ENCODE measurements at regions not wholly inside any gene's neighbourhood (a gene's known extent, or its start where the extent isn't known, plus 50 kb on each side); places are given as distances from the start of the nearest gene placed in this dataset.

GRCh38 chr16:17780181-17780580, 309.4 kb upstream of the XYLT1 start:
- no peak for DNase-seq
- no peak overlapping the region for H3K27ac Mint-ChIP-seq
- H3K9me3 Mint-ChIP-seq: peaks cover 2% of the 10 kb centered on the region
- no peak overlapping the region for H3K4me3 Mint-ChIP-seq
- no peak for ATAC-seq (ENCODE audit: low read depth)
- H3K4me1 Mint-ChIP-seq: no peaks in the 10 kb centered on the region
- peaks cover 3% of the 10 kb centered on the region for H3K27me3 Mint-ChIP-seq
- POLR2A ChIA-PET: no interaction called here
- H3K36me3 Mint-ChIP-seq: no peaks in the 10 kb centered on the region

GRCh38 chr16:17777408-17777863, 306.7 kb upstream of the XYLT1 start:
- Mint-ChIP-seq H3K9me3 (peaks cover 2% of the 10 kb centered on the region), H3K4me1 (no peaks in the 10 kb centered on the region)
- POLR2A ChIA-PET: no interaction called here

GRCh38 chr16:17776888-17777287, 306.1 kb upstream of the XYLT1 start:
- no peak overlapping the region for H3K4me3 Mint-ChIP-seq
- DNase-seq: no peak
- POLR2A ChIA-PET: no interaction called here
- H3K4me1 Mint-ChIP-seq: no peaks in the 10 kb centered on the region
- peaks cover 2% of the 10 kb centered on the region for H3K9me3 Mint-ChIP-seq
- no peak overlapping the region for H3K27ac Mint-ChIP-seq
- peaks cover 5% of the 10 kb centered on the region for H3K27me3 Mint-ChIP-seq
- no peak for ATAC-seq (ENCODE audit: low read depth)
- no peaks in the 10 kb centered on the region for H3K36me3 Mint-ChIP-seq

More at GRCh38 chr16:17777408-17777863, 306.7 kb upstream of the XYLT1 start:
- H3K36me3 Mint-ChIP-seq: no peaks in the 10 kb centered on the region
- no peak overlapping the region for H3K4me3 Mint-ChIP-seq
- H3K27ac Mint-ChIP-seq: no peak overlapping the region
- no peak for ATAC-seq (ENCODE audit: low read depth)
- peaks cover 5% of the 10 kb centered on the region for H3K27me3 Mint-ChIP-seq
- no peak for DNase-seq

GRCh38 chr16:17776465-17776864, 305.7 kb upstream of the XYLT1 start:
- POLR2A ChIA-PET: no interaction called here
- DNase-seq: no peak
- H3K9me3 Mint-ChIP-seq: peaks cover 2% of the 10 kb centered on the region
- no peaks in the 10 kb centered on the region for H3K36me3 Mint-ChIP-seq
- H3K4me3 Mint-ChIP-seq: no peak overlapping the region
- H3K27me3 Mint-ChIP-seq: peaks cover 5% of the 10 kb centered on the region
- ATAC-seq (ENCODE audit: low read depth): no peak
- no peaks in the 10 kb centered on the region for H3K4me1 Mint-ChIP-seq
- no peak overlapping the region for H3K27ac Mint-ChIP-seq

DNA sequence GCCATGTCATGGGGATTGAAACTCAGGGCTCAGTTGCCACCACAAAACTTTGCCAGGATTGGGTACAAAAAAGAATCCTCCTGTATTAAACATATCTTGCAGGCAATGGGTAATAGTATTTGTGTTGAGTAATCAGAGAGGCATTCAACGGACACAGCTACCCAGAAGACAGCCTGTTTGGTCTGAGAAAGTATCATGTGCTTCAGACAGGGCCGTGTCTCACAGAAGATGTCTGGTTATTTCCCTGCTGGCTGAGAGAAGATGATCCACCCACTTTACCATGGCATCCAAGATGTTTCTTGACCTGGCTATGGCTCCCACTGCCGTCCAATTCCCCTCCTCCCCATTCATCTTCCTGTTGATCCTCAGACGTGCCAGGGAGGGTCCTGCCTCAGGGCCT, 304.3 kb upstream of the XYLT1 start:
- H3K4me3 Mint-ChIP-seq: no peak overlapping the region
- DNase-seq (no peak), ATAC-seq (ENCODE audit: low read depth) (no peak)
- H3K36me3 Mint-ChIP-seq: no peaks in the 10 kb centered on the region
- POLR2A ChIA-PET: no interaction called here
- no peaks in the 10 kb centered on the region for H3K4me1 Mint-ChIP-seq
- H3K27me3 Mint-ChIP-seq: peaks cover 5% of the 10 kb centered on the region
- H3K27ac Mint-ChIP-seq: no peak overlapping the region
- H3K9me3 Mint-ChIP-seq: peaks cover 2% of the 10 kb centered on the region

GRCh38 chr16:17773698-17774101, 302.9 kb upstream of the XYLT1 start:
- no peaks in the 10 kb centered on the region for H3K4me1 Mint-ChIP-seq
- H3K4me3 Mint-ChIP-seq: no peak overlapping the region
- H3K9me3 Mint-ChIP-seq: peaks cover 2% of the 10 kb centered on the region
- peaks cover 5% of the 10 kb centered on the region for H3K27me3 Mint-ChIP-seq
- DNase-seq (no peak), ATAC-seq (ENCODE audit: low read depth) (no peak)
- POLR2A ChIA-PET: no interaction called here
- no peaks in the 10 kb centered on the region for H3K36me3 Mint-ChIP-seq
- H3K27ac Mint-ChIP-seq: no peak overlapping the region

DNA sequence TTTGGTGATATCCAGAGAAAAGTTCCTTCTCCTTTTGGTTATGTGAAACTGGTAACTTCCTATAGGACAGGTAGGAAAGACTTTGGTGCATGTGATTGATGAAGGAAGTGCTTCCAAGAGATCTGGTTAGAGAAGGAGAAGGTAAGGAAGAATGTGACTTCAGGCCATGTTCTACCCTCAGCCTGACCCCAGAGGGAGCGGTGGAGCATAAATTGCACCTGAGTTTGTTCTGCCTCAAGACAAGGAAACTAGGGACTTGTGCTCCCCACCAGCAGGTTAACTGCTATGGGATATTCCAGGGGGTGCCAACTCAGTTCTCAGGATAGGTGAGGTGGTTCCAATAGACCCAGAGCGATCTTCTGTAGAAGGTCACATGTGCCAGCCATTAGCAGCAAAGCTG, 299.3 kb upstream of the XYLT1 start:
- Mint-ChIP-seq H3K27me3 (peaks cover 2% of the 10 kb centered on the region), H3K4me3 (no peak overlapping the region), H3K36me3 (no peaks in the 10 kb centered on the region), H3K27ac (no peak overlapping the region), H3K4me1 (no peaks in the 10 kb centered on the region), H3K9me3 (no peaks in the 10 kb centered on the region)
- no peak for ATAC-seq (ENCODE audit: low read depth)
- POLR2A ChIA-PET: no interaction called here
- no peak for DNase-seq

DNA sequence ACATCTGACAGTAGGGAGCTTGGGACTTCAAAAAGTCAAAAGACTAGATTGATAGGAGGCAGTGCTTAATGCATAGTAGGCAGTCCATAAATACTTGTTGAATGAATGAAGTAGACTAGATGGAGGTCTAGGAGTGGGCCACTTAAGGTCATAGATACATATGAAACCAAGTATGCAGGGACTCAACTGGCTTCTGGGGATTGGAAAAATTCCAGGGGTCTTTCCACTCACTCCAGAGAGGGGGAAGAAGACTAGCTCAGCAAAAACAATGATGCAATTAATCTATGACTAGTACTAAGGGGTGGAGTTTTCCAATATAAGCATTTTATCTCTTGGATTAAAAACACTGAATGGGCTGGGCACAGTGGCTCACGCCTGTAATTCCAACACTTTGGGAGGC, 298.3 kb upstream of the XYLT1 start:
- ATAC-seq (ENCODE audit: low read depth) (no peak), DNase-seq (no peak)
- Mint-ChIP-seq H3K9me3 (no peaks in the 10 kb centered on the region), H3K4me3 (no peak overlapping the region), H3K4me1 (no peaks in the 10 kb centered on the region), H3K27me3 (peaks cover 2% of the 10 kb centered on the region), H3K27ac (no peak overlapping the region), H3K36me3 (no peaks in the 10 kb centered on the region)
- POLR2A ChIA-PET: no interaction called here

GRCh38 chr16:17768257-17768656, 297.5 kb upstream of the XYLT1 start:
- Mint-ChIP-seq H3K4me3 (no peak overlapping the region), H3K36me3 (no peaks in the 10 kb centered on the region), H3K27ac (no peak overlapping the region), H3K4me1 (no peaks in the 10 kb centered on the region), H3K27me3 (no peaks in the 10 kb centered on the region), H3K9me3 (no peaks in the 10 kb centered on the region)
- no peak for ATAC-seq (ENCODE audit: low read depth)
- POLR2A ChIA-PET: no interaction called here
- no peak for DNase-seq

- no peaks in the 10 kb centered on the region for H3K27me3 Mint-ChIP-seq
- H3K36me3 Mint-ChIP-seq: no peaks in the 10 kb centered on the region
- ATAC-seq (ENCODE audit: low read depth): no peak
- no peaks in the 10 kb centered on the region for H3K4me1 Mint-ChIP-seq
- H3K4me3 Mint-ChIP-seq: no peak overlapping the region
- DNase-seq: no peak
- no peak overlapping the region for H3K27ac Mint-ChIP-seq
- POLR2A ChIA-PET: no interaction called here
- no peaks in the 10 kb centered on the region for H3K9me3 Mint-ChIP-seq
Measured at GRCh38 chr16:17766012-17766411, 295.3 kb upstream of the XYLT1 start.

GRCh38 chr16:17759451-17760390, 289.0 kb upstream of the XYLT1 start:
- Mint-ChIP-seq H3K27ac (no peak overlapping the region), H3K4me3 (no peak overlapping the region), H3K36me3 (no peaks in the 10 kb centered on the region), H3K27me3 (no peaks in the 10 kb centered on the region), H3K4me1 (no peaks in the 10 kb centered on the region), H3K9me3 (no peaks in the 10 kb centered on the region)
- POLR2A ChIA-PET: no interaction called here
- DNase-seq (no peak), ATAC-seq (ENCODE audit: low read depth) (no peak)

GRCh38 chr16:17757808-17758207, 287.0 kb upstream of the XYLT1 start:
- Mint-ChIP-seq H3K4me3 (no peak overlapping the region), H3K4me1 (no peaks in the 10 kb centered on the region), H3K9me3 (no peaks in the 10 kb centered on the region), H3K27ac (no peak overlapping the region), H3K27me3 (no peaks in the 10 kb centered on the region), H3K36me3 (no peaks in the 10 kb centered on the region)
- no peak for ATAC-seq (ENCODE audit: low read depth)
- no peak for DNase-seq
- POLR2A ChIA-PET: no interaction called here

DNA sequence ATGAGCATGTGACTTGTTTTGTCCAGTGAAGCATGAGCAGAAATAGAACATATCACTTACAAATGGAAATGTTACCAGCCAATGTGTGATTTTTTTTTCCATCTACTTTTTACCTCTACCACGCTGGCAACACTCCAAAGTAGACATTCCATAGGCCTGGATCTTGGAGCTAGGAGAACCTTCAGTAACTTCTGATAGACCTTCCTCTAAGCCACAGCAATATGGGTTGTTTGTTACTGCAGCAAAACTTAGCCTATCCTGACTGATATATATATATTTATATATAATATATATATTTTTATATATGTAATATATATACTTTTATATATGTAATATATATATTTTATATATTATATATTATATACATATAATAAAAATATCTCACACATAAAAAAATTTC, 284.4 kb upstream of the XYLT1 start:
- Mint-ChIP-seq H3K27me3 (no peaks in the 10 kb centered on the region), H3K36me3 (no peaks in the 10 kb centered on the region), H3K4me3 (no peak overlapping the region), H3K9me3 (no peaks in the 10 kb centered on the region), H3K4me1 (no peaks in the 10 kb centered on the region), H3K27ac (no peak overlapping the region)
- ATAC-seq (ENCODE audit: low read depth) (no peak), DNase-seq (no peak)
- POLR2A ChIA-PET: no interaction called here

- Mint-ChIP-seq H3K27me3 (no peaks in the 10 kb centered on the region), H3K9me3 (peaks cover 2% of the 10 kb centered on the region), H3K4me3 (no peak overlapping the region), H3K36me3 (no peaks in the 10 kb centered on the region), H3K4me1 (no peaks in the 10 kb centered on the region), H3K27ac (no peak overlapping the region)
- ATAC-seq (ENCODE audit: low read depth): no peak
- POLR2A ChIA-PET: no interaction called here
- no peak for DNase-seq
Measured at GRCh38 chr16:17753434-17753833, 282.7 kb upstream of the XYLT1 start.

All from activated naive CD8-positive, alpha-beta T cell treated with anti-CD3 and anti-CD28 coated beads, Interleukin-2, amount 10 ng/mL, durations not matched to agents 7 days and 5 days (primary cell).